GM18507 (cell line): ENCODE measurements at regions not wholly inside any gene's neighbourhood (a gene's known extent, or its start where the extent isn't known, plus 50 kb on each side); places are given as distances from the start of the nearest gene placed in this dataset.
"Not testable (repeated sequence)": the region's sequence is repeated elsewhere in the genome, so short reads cannot be mapped to it uniquely, and the experiment has no call there.

ENCODE experiments used
- DNase-seq: peaks from one replicate; pipeline ENCODE4 v3.0.0; 2011; ENCODE audit warnings: low read depth; ENCODE audit not compliant: insufficient read length; ENCODE audit errors: extremely low spot score
- FAIRE-seq: peaks from 2 replicates; lab custom pipeline; 2011; peaks lifted over from hg19 to GRCh38; lab: Jason Lieb, UNC

- no peak for DNase-seq
- no peak for FAIRE-seq
Observed at GRCh38 chr2:234710066-234710465, 213.2 kb upstream of the ARL4C start.

- FAIRE-seq, result no peak
Observed at GRCh38 chr2:234708717-234709116, 211.8 kb upstream of the ARL4C start.

GRCh38 chr2:234708091-234708683 is 211.3 kb upstream of the ARL4C start:
- no peak for DNase-seq
- FAIRE-seq, result no peak

More at GRCh38 chr2:234708717-234709116, 211.8 kb upstream of the ARL4C start:
- no peak for DNase-seq

GRCh38 chr2:234706086-234706485 is 209.2 kb upstream of the ARL4C start:
- FAIRE-seq (no peak), DNase-seq (no peak)

GRCh38 chr2:234705108-234705507 is 208.2 kb upstream of the ARL4C start:
- DNase-seq, result no peak

GRCh38 chr2:234703258-234703657 is 206.4 kb upstream of the ARL4C start:
- no peak for FAIRE-seq
- no peak for DNase-seq

More at GRCh38 chr2:234705108-234705507, 208.2 kb upstream of the ARL4C start:
- no peak for FAIRE-seq

GRCh38 chr2:234702731-234703225 is 205.9 kb upstream of the ARL4C start:
- no peak for DNase-seq
- no peak for FAIRE-seq

- no peak for FAIRE-seq
- no peak for DNase-seq
Observed at GRCh38 chr2:234701841-234702240, 205.0 kb upstream of the ARL4C start.

- FAIRE-seq, result no peak
- DNase-seq, result no peak
Observed at GRCh38 chr2:234701421-234701820, 204.5 kb upstream of the ARL4C start.

GRCh38 chr2:234699456-234699855 is 202.6 kb upstream of the ARL4C start:
- FAIRE-seq (no peak), DNase-seq (no peak)

- DNase-seq, FAIRE-seq: not testable (repeated sequence)
Observed at GRCh38 chr2:234697300-234697876, 200.5 kb upstream of the ARL4C start.

- FAIRE-seq (no peak), DNase-seq (no peak)
Observed at GRCh38 chr2:234695981-234696380, 199.1 kb upstream of the ARL4C start.

GRCh38 chr2:234694244-234695013 is 197.5 kb upstream of the ARL4C start:
- FAIRE-seq (no peak), DNase-seq (no peak)

GRCh38 chr2:234693681-234694190 is 196.9 kb upstream of the ARL4C start:
- DNase-seq, FAIRE-seq: not testable (repeated sequence)

- not testable (repeated sequence) for FAIRE-seq, DNase-seq
Observed at GRCh38 chr2:234693191-234693590, 196.3 kb upstream of the ARL4C start.

GRCh38 chr2:234691968-234692955 is 195.4 kb upstream of the ARL4C start:
- DNase-seq, result no peak
- FAIRE-seq, result no peak

GRCh38 chr2:234691214-234691575 is 194.3 kb upstream of the ARL4C start:
- no peak for DNase-seq
- no peak for FAIRE-seq

- no peak for FAIRE-seq
- DNase-seq, result no peak
Observed at GRCh38 chr2:234690569-234691213, 193.8 kb upstream of the ARL4C start.

GRCh38 chr2:234689911-234690379 is 193.1 kb upstream of the ARL4C start:
- FAIRE-seq, result no peak
- DNase-seq, result no peak
